ENCODE measurements at regions not wholly inside any gene's neighbourhood (a gene's known extent, or its start where the extent isn't known, plus 50 kb on each side); places are given as distances from the start of the nearest gene placed in this dataset.
"Not testable (repeated sequence)": the region's sequence is repeated elsewhere in the genome, so short reads cannot be mapped to it uniquely, and the experiment has no call there.

- H3K36me3 Mint-ChIP-seq (ENCODE audit: low read depth): no peaks in the 10 kb centered on the region
- peaks cover 12% of the 10 kb centered on the region for H3K9me3 Mint-ChIP-seq (ENCODE audit: low read depth)
- no peaks in the 10 kb centered on the region for H3K4me1 Mint-ChIP-seq (ENCODE audit: low read depth)
- H3K27me3 Mint-ChIP-seq (ENCODE audit: low read depth): no peaks in the 10 kb centered on the region
- no peak overlapping the region for H3K4me3 Mint-ChIP-seq (ENCODE audit: unreplicated experiment)
- DNase-seq (ENCODE audit: low spot score): no peak
- TF ChIP-seq CTCF (IDR thresholded peaks at IDR 0.05): no peak
- H3K27ac Mint-ChIP-seq (ENCODE audit: unreplicated experiment): no peak overlapping the region
Measured at GRCh38 chr5:25669645-25670401, 1025.0 kb upstream of the CDH10 start.

GRCh38 chr5:25662610-25663009 lies 1017.8 kb upstream of the CDH10 start:
- H3K27me3 Mint-ChIP-seq (ENCODE audit: low read depth): no peaks in the 10 kb centered on the region
- no peak overlapping the region for H3K27ac Mint-ChIP-seq (ENCODE audit: unreplicated experiment)
- no peaks in the 10 kb centered on the region for H3K4me1 Mint-ChIP-seq (ENCODE audit: low read depth)

GRCh38 chr5:25650316-25650715 lies 1005.5 kb upstream of the CDH10 start:
- not testable (repeated sequence) for H3K36me3 Mint-ChIP-seq (ENCODE audit: low read depth); H3K27me3 Mint-ChIP-seq (ENCODE audit: low read depth); H3K4me3 Mint-ChIP-seq (ENCODE audit: unreplicated experiment); H3K4me1 Mint-ChIP-seq (ENCODE audit: low read depth); H3K27ac Mint-ChIP-seq (ENCODE audit: unreplicated experiment); DNase-seq (ENCODE audit: low spot score)
- peaks cover 48% of the 10 kb centered on the region for H3K9me3 Mint-ChIP-seq (ENCODE audit: low read depth)

More at GRCh38 chr5:25662610-25663009, 1017.8 kb upstream of the CDH10 start:
- no peak for DNase-seq (ENCODE audit: low spot score)
- no peak for TF ChIP-seq CTCF (IDR thresholded peaks at IDR 0.05)
- no peaks in the 10 kb centered on the region for H3K36me3 Mint-ChIP-seq (ENCODE audit: low read depth)
- H3K9me3 Mint-ChIP-seq (ENCODE audit: low read depth): peaks cover 18% of the 10 kb centered on the region
- H3K4me3 Mint-ChIP-seq (ENCODE audit: unreplicated experiment): no peak overlapping the region

GRCh38 chr5:25649628-25650265 lies 1005.0 kb upstream of the CDH10 start:
- H3K9me3 Mint-ChIP-seq (ENCODE audit: low read depth): peaks cover 44% of the 10 kb centered on the region
- H3K4me3 Mint-ChIP-seq (ENCODE audit: unreplicated experiment): no peak overlapping the region
- no peak for DNase-seq (ENCODE audit: low spot score)
- TF ChIP-seq CTCF (IDR thresholded peaks at IDR 0.05): no peak
- H3K36me3 Mint-ChIP-seq (ENCODE audit: low read depth): no peaks in the 10 kb centered on the region
- H3K27me3 Mint-ChIP-seq (ENCODE audit: low read depth): no peaks in the 10 kb centered on the region
- no peak overlapping the region for H3K27ac Mint-ChIP-seq (ENCODE audit: unreplicated experiment)
- H3K4me1 Mint-ChIP-seq (ENCODE audit: low read depth): no peaks in the 10 kb centered on the region

- no peak for TF ChIP-seq CTCF (IDR thresholded peaks at IDR 0.05)
- peaks cover 18% of the 10 kb centered on the region for H3K9me3 Mint-ChIP-seq (ENCODE audit: low read depth)
- no peak overlapping the region for H3K27ac Mint-ChIP-seq (ENCODE audit: unreplicated experiment)
- no peaks in the 10 kb centered on the region for H3K36me3 Mint-ChIP-seq (ENCODE audit: low read depth)
- H3K4me1 Mint-ChIP-seq (ENCODE audit: low read depth): no peaks in the 10 kb centered on the region
- no peaks in the 10 kb centered on the region for H3K27me3 Mint-ChIP-seq (ENCODE audit: low read depth)
- no peak overlapping the region for H3K4me3 Mint-ChIP-seq (ENCODE audit: unreplicated experiment)
- DNase-seq (ENCODE audit: low spot score): no peak
Measured at GRCh38 chr5:25646421-25647341, 1001.9 kb upstream of the CDH10 start.
